GM23338 (cell line): ENCODE measurements at regions not wholly inside any gene's neighbourhood (a gene's known extent, or its start where the extent isn't known, plus 50 kb on each side); places are given as distances from the start of the nearest gene placed in this dataset.

Experiments
- CTCF ChIP-seq, 2 experiments: fragments of 200-600 bp in 1 of 2; sonication (generic) in 1 of 2; conservative IDR thresholded peaks; 2 replicates each; pipeline versions ENCODE4 v1.5.1 to v1.6.1; 2016 to 2017; ENCODE audit warnings: antibody characterized with exemption in 2 of 2, low read depth in 2 of 2, mild to moderate bottlenecking in 2 of 2, moderate library complexity in 1 of 2
- POLR2AphosphoS5 ChIP-seq: IDR thresholded peaks from 2 replicates; pipeline ENCODE4 v1.6.1; 2016; ENCODE audit warnings: antibody characterized with exemption, low read depth

- no peak for TF ChIP-seq POLR2AphosphoS5
- TF ChIP-seq CTCF (conservative IDR thresholded peaks at IDR 0.05; ENCODE audit: low read depth in 2 of 2) = no peak
These were observed 131.6 kb upstream of the SLC24A2 start for GRCh38 chr9:19920401-19920800.
